ENCODE measurements at regions not wholly inside any gene's neighbourhood (a gene's known extent, or its start where the extent isn't known, plus 50 kb on each side); places are given as distances from the start of the nearest gene placed in this dataset.

- BruUV-seq (replicated peaks) = no TSS peak
- Histone ChIP-seq H2AFZ (ENCODE audit: low read length) (no peak overlapping the region), H3K9me3 (ENCODE audit: low read length) (no peaks in the 10 kb centered on the region), H3K36me3 (replicated peaks in 1 of 2; ENCODE audit: control insufficient read depth in 1 of 2, insufficient read depth in 2 of 2, low read length in 2 of 2) (no peaks in the 10 kb centered on the region), H3K4me1 (ENCODE audit: insufficient read depth, low read length) (peaks cover 18% of the 10 kb centered on the region), H4K20me1 (ENCODE audit: insufficient read depth, low read length) (no peaks in the 10 kb centered on the region), H3K27me3 (ENCODE audit: control insufficient read depth in 1 of 2, insufficient read depth in 2 of 2, low read length in 2 of 2) (no peaks in the 10 kb centered on the region; a peak in 1 of 5 replicates), H3K27ac (ENCODE audit: extremely low read length, insufficient read depth, low read length) (no peak overlapping the region), H3K9ac (ENCODE audit: insufficient read depth, low read depth, low read length) (no peak overlapping the region), H3K4me3 (replicated peaks in 1 of 3; ENCODE audit: insufficient read depth in 1 of 3, low read depth in 2 of 3, low read length in 3 of 3) (no peak overlapping the region), H3K79me2 (ENCODE audit: insufficient read depth, low read length) (no peaks in the 10 kb centered on the region), H3K4me2 (ENCODE audit: low read depth, low read length) (no peak overlapping the region)
- ATAC-seq (no peak), FAIRE-seq (no peak), DNase-seq (ENCODE audit: low spot score) (no peak)
- intact Hi-C loops (cut with micrococcal nuclease; ENCODE audit: unreplicated experiment) (no loop called here), in situ Hi-C loops (cut with HindIII; ENCODE audit: extremely low pct_ligation_motif_present, low pct_unique_long_range_greater_than_20kb) (no loop called here)
- ChIA-PET POLR2A (no interaction called here), CTCF (ENCODE audit: low intra/inter-chr PET ratio, low total read pairs) (no interaction called here)
- TF ChIP-seq HNF4G (IDR thresholded peaks at IDR 0.05; ENCODE audit: borderline replicate concordance, low read depth, low read length) = no peak
- TF ChIP-seq HNF4G (CRISPR knock-in tag; IDR thresholded peaks at IDR 0.05; ENCODE audit: borderline replicate concordance, low read depth) = no peak
- TF ChIP-seq AGO2 (optimal IDR thresholded peaks at IDR 0.05; ENCODE audit: low read depth, low read length) = no peak
- no peak for TF ChIP-seq FOXM1 (CRISPR knock-in tag; IDR thresholded peaks at IDR 0.05)
- no peak for TF ChIP-seq ATF4 (CRISPR knock-in tag; IDR thresholded peaks at IDR 0.05)
- no peak for TF ChIP-seq TFDP1 (CRISPR knock-in tag; IDR thresholded peaks at IDR 0.05; ENCODE audit: borderline replicate concordance)
- no peak for TF ChIP-seq ZNF354B (CRISPR knock-in tag; IDR thresholded peaks at IDR 0.05)
- TF ChIP-seq MTF2 (CRISPR knock-in tag; IDR thresholded peaks at IDR 0.05; ENCODE audit: borderline replicate concordance) = no peak
- no peak for TF ChIP-seq NR2F2 (IDR thresholded peaks at IDR 0.05; ENCODE audit: borderline replicate concordance, low read depth)
- 8% methylated on average over 3 of the region's 3 CpGs for WGBS (ENCODE audit: low lambda C conversion rate)
Measured at GRCh38 chr1:56115701-56116100, 463.7 kb downstream of the PLPP3 start.
